IMR-90 (cell line): ENCODE measurements at regions not wholly inside any gene's neighbourhood (a gene's known extent, or its start where the extent isn't known, plus 50 kb on each side); places are given as distances from the start of the nearest gene placed in this dataset.

Source experiments
- ATAC-seq: fragments of 200-7000 bp; cut with Tn5 transposase; 2 replicates; pipeline ENCODE4 v1.9.1; 2020; ENCODE audit warnings: low read depth, mild to moderate bottlenecking, moderate library complexity
- BruUV-seq: library from RNA; stranded (reverse); fragments of 400-500 nt; replicated peaks from 2 replicates; lab custom pipeline; 2021; lab: Mats Ljungman, UMichigan
- CTCF ChIA-PET: fragments of 300-600 bp; formaldehyde crosslinking; extraction: SDS; loops from one replicate; lab custom pipeline; 2021; ENCODE audit warnings: antibody characterized with exemption; lab: Yijun Ruan, JAX
- POLR2A ChIA-PET: fragments of 300-600 bp; sonication (Branson Sonifier 250); formaldehyde crosslinking; loops from one replicate; lab custom pipeline; 2022; ENCODE audit warnings: antibody characterized with exemption; ENCODE audit not compliant: unreplicated experiment; lab: Charles Lee
- DNase-seq: peaks from one replicate; pipeline ENCODE4 v3.0.0; 2013
- H2AFZ ChIP-seq: replicated peaks from 2 replicates; pipeline ENCODE3; 2013; ENCODE audit warnings: low read length, mild to moderate bottlenecking; ENCODE audit not compliant: poor library complexity
- H2AK5ac ChIP-seq: 2 replicates; pipeline ENCODE4 v1.6.1; 2013; ENCODE audit warnings: low read depth, low read length, inconsistent platforms
- H2AK9ac ChIP-seq: replicated peaks from 2 replicates; pipeline ENCODE3; 2013; ENCODE audit warnings: mild to moderate bottlenecking, low read depth, low read length, moderate library complexity; ENCODE audit not compliant: poor library complexity
- H2BK120ac ChIP-seq: 2 replicates; pipeline ENCODE4 v1.6.1; 2013; ENCODE audit warnings: low read depth, low read length, inconsistent platforms
- H2BK15ac ChIP-seq: 3 replicates; pipeline ENCODE4 v1.6.1; 2013; ENCODE audit warnings: low read depth, low read length, inconsistent platforms
- H2BK20ac ChIP-seq: 2 replicates; pipeline ENCODE4 v1.6.1; 2013; ENCODE audit warnings: low read depth, mild to moderate bottlenecking, inconsistent platforms, low read length, moderate library complexity
- H2BK5ac ChIP-seq: 2 replicates; pipeline ENCODE4 v1.6.1; 2013; ENCODE audit warnings: mild to moderate bottlenecking, low read depth, low read length, inconsistent platforms; ENCODE audit not compliant: poor library complexity, severe bottlenecking
- H3K14ac ChIP-seq: replicated peaks from 2 replicates; pipeline ENCODE4 v1.6.1; 2013; ENCODE audit warnings: low read depth, low read length, inconsistent platforms
- H3K18ac ChIP-seq: 2 replicates; pipeline ENCODE4 v1.6.1; 2013; ENCODE audit warnings: low read depth, low read length, control low read depth
- H3K23ac ChIP-seq: 2 replicates; pipeline ENCODE4 v1.6.1; 2013; ENCODE audit warnings: low read depth, low read length, inconsistent platforms
- H3K27ac ChIP-seq: 2 replicates; pipeline ENCODE4 v1.5.1; 2013; ENCODE audit warnings: mild to moderate bottlenecking, control low read depth, low read length; ENCODE audit not compliant: insufficient read depth
- H3K27me3 ChIP-seq: 2 replicates; pipeline ENCODE4 v1.6.1; 2013; ENCODE audit warnings: low read length; ENCODE audit not compliant: control insufficient read depth, insufficient read depth
- H3K36me3 ChIP-seq: 2 replicates; pipeline ENCODE4 v1.6.1; 2013; ENCODE audit warnings: low read length, mixed read lengths; ENCODE audit not compliant: control insufficient read depth, insufficient read depth
- H3K4ac ChIP-seq: 2 replicates; pipeline ENCODE4 v1.6.1; 2013; ENCODE audit warnings: low read depth, low read length, inconsistent platforms
- H3K4me1 ChIP-seq: 2 replicates; pipeline ENCODE4 v1.6.1; 2013; ENCODE audit warnings: low read length, mixed read lengths; ENCODE audit not compliant: control insufficient read depth, insufficient read depth
- H3K4me2 ChIP-seq: 2 replicates; pipeline ENCODE4 v1.6.1; 2013; ENCODE audit warnings: low read depth, mild to moderate bottlenecking, control low read depth, low read length, moderate library complexity
- H3K4me3 ChIP-seq: 2 replicates; pipeline ENCODE4 v1.5.1; 2013; ENCODE audit warnings: low read depth, mild to moderate bottlenecking, control low read depth, low read length, moderate library complexity; ENCODE audit not compliant: insufficient read depth
- H3K56ac ChIP-seq: 2 replicates; pipeline ENCODE4 v1.6.1; 2013; ENCODE audit warnings: low read length, inconsistent platforms; ENCODE audit not compliant: insufficient read depth; ENCODE audit errors: extremely low read depth
- H3K79me1 ChIP-seq, 2 experiments: 2 replicates each; pipeline ENCODE4 v1.6.1; 2013; ENCODE audit warnings: low read length in 2 of 2, inconsistent platforms in 1 of 2, low read depth in 1 of 2
- H3K9ac ChIP-seq: 2 replicates; pipeline ENCODE4 v1.6.1; 2013; ENCODE audit warnings: low read depth, low read length, control low read depth
- H3K9me1 ChIP-seq: 2 replicates; pipeline ENCODE4 v1.6.1; 2013; ENCODE audit warnings: low read length, inconsistent platforms; ENCODE audit not compliant: insufficient read depth
- H3K9me3 ChIP-seq: 2 replicates; pipeline ENCODE4 v1.6.1; 2013; ENCODE audit warnings: low read length; ENCODE audit not compliant: control insufficient read depth, insufficient read depth
- H4K20me1 ChIP-seq: 2 replicates; pipeline ENCODE4 v1.6.1; 2013; ENCODE audit warnings: low read length, inconsistent platforms; ENCODE audit not compliant: insufficient read depth
- H4K5ac ChIP-seq: 2 replicates; pipeline ENCODE4 v1.6.1; 2013; ENCODE audit warnings: mild to moderate bottlenecking, low read depth, low read length, control low read depth
- H4K8ac ChIP-seq, 2 experiments: 2 replicates each; pipeline ENCODE4 v1.6.1; 2013; ENCODE audit warnings: low read depth in 2 of 2, low read length in 2 of 2, control low read depth in 1 of 2, inconsistent platforms in 1 of 2
- H4K91ac ChIP-seq: 2 replicates; pipeline ENCODE4 v1.6.1; 2013; ENCODE audit warnings: low read depth, low read length, inconsistent platforms; ENCODE audit not compliant: insufficient read depth
- BHLHE40 ChIP-seq: fragments of 150-350 bp; IDR thresholded peaks from 2 replicates; pipeline ENCODE4 v1.6.1; 2016; ENCODE audit warnings: mild to moderate bottlenecking, low read depth, low read length
- CEBPB ChIP-seq: IDR thresholded peaks from 2 replicates; pipeline ENCODE4 v1.6.1; 2012; ENCODE audit warnings: low read depth, low read length, improper control_type of control experiment
- CHD1 ChIP-seq: IDR thresholded peaks from 2 replicates; pipeline ENCODE4 v1.6.1; 2012; ENCODE audit warnings: low read depth, low read length, improper control_type of control experiment
- CTCF ChIP-seq: conservative IDR thresholded peaks from 2 replicates; pipeline ENCODE4 v1.5.1; 2012; ENCODE audit warnings: mild to moderate bottlenecking, low read depth, low read length, improper control_type of control experiment
- FOS ChIP-seq: fragments of 150-350 bp; IDR thresholded peaks from 2 replicates; pipeline ENCODE4 v1.6.1; 2016; ENCODE audit warnings: low read depth, low read length
- MAFK ChIP-seq: IDR thresholded peaks from 2 replicates; pipeline ENCODE4 v1.6.1; 2012; ENCODE audit warnings: low read depth, low read length, improper control_type of control experiment
- MAZ ChIP-seq: IDR thresholded peaks from 2 replicates; pipeline ENCODE4 v1.6.1; 2012; ENCODE audit warnings: low read depth, mild to moderate bottlenecking, low read length, improper control_type of control experiment, moderate library complexity, borderline replicate concordance
- MXI1 ChIP-seq: IDR thresholded peaks from 2 replicates; pipeline ENCODE4 v1.6.1; 2012; ENCODE audit warnings: low read depth, mild to moderate bottlenecking, low read length, moderate library complexity, borderline replicate concordance
- NFE2L2 ChIP-seq: fragments of 150-350 bp; IDR thresholded peaks from 2 replicates; pipeline ENCODE4 v1.6.1; 2016; ENCODE audit warnings: low read depth, mild to moderate bottlenecking, low read length
- POLR2A ChIP-seq: IDR thresholded peaks from 2 replicates; pipeline ENCODE4 v1.6.1; 2012; ENCODE audit warnings: mild to moderate bottlenecking, low read depth, low read length
- RAD21 ChIP-seq: IDR thresholded peaks from 2 replicates; pipeline ENCODE4 v1.6.1; 2012; ENCODE audit warnings: low read length, improper control_type of control experiment
- RCOR1 ChIP-seq: IDR thresholded peaks from 2 replicates; pipeline ENCODE4 v1.6.1; 2012; ENCODE audit warnings: mild to moderate bottlenecking, low read length, improper control_type of control experiment; ENCODE audit not compliant: insufficient replicate concordance
- RFX5 ChIP-seq: IDR thresholded peaks from 2 replicates; pipeline ENCODE4 v1.8.0; 2012; ENCODE audit warnings: low read depth, mild to moderate bottlenecking, low read length, moderate library complexity
- SMC3 ChIP-seq: fragments of 150-350 bp; IDR thresholded peaks from 2 replicates; pipeline ENCODE4 v1.6.1; 2016; ENCODE audit warnings: low read depth, mild to moderate bottlenecking, antibody characterized with exemption, low read length, moderate library complexity
- WGBS, 2 experiments: methylation state at CpG; one replicate each; pipeline versions ENCODE4 v1.1.5 to v1.1.7; 2013; ENCODE audit warnings: missing lambda C conversion rate in 2 of 2; ENCODE audit not compliant: insufficient read length in 1 of 2; ENCODE audit errors: extremely low coverage in 2 of 2; 5-methylcytosine and 5-hydroxymethylcytosine counted together
- dilution Hi-C: fragments of 300-500 bp; cut with HindIII; formaldehyde crosslinking; loops from one replicate; pipeline ENCODE4 v1.14.3; 2018; ENCODE audit warnings: low sequenced_read_pairs; ENCODE audit not compliant: unreplicated experiment
- in situ Hi-C: fragments of 300-500 bp; cut with MboI; formaldehyde crosslinking; loops from 3 replicates; pipeline ENCODE4 v1.14.3; 2019; ENCODE audit warnings: low sequenced_read_pairs, inconsistent platforms, mixed read lengths
- intact Hi-C: fragments of 100-400 bp; cut with micrococcal nuclease; formaldehyde crosslinking; loops from 2 replicates; pipeline ENCODE4 v1.10.0; 2022
- TF ChIP-seq, protein P1 (sequence below): fragments of 150-350 bp; IDR thresholded peaks from 2 replicates; pipeline ENCODE4 v1.6.1; 2016; ENCODE audit warnings: low read depth, mild to moderate bottlenecking, low read length, moderate library complexity, borderline replicate concordance
- TF ChIP-seq, protein P2 (sequence below): fragments of 150-350 bp; IDR thresholded peaks from 2 replicates; pipeline ENCODE4 v1.6.1; 2017; ENCODE audit warnings: mild to moderate bottlenecking, antibody characterized with exemption, low read length, low read depth

DNA sequence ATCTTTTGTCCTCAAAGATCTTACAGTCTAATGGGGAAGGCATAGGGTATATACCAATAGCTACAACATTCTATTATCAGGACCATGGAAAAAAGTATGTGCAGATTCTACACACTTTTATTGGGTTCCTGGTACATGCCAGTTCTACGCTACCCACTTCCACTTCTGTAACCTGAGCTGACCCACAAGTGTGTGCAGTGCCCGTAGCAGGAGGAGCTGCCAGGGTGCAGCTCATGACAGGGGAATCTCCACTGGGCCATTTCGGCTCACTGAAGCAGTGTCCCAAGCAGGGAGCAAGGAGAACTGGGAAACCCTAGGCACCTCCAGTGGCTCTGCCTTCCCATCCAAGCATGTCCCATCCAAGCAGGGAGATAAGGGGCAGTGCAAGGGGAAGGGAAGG is 60.4 kb downstream of the FOXI1 start:
- H2BK5ac ChIP-seq: no peak overlapping the region
- H3K9me1 ChIP-seq: no peaks in the 10 kb centered on the region
- no peaks in the 10 kb centered on the region for H3K36me3 ChIP-seq
- POLR2A ChIA-PET: no interaction called here
- H4K91ac ChIP-seq: no peak overlapping the region
- H3K4me1 ChIP-seq: no peaks in the 10 kb centered on the region
- no peak overlapping the region for H2BK20ac ChIP-seq
- no peaks in the 10 kb centered on the region; the same call in none of the 2 replicates for H3K27me3 ChIP-seq
- H4K5ac ChIP-seq: no peak overlapping the region
- H3K14ac ChIP-seq: no peak overlapping the region
- TF ChIP-seq NFE2L2 (no peak), MAFK (no peak), RCOR1 (no peak), RAD21 (no peak), SMC3 (no peak), RFX5 (no peak), CEBPB (no peak), BHLHE40 (no peak), MXI1 (no peak), CTCF (no peak), CHD1 (no peak), POLR2A (no peak), MAZ (no peak), FOS (no peak)
- TF ChIP-seq, protein P1, sequence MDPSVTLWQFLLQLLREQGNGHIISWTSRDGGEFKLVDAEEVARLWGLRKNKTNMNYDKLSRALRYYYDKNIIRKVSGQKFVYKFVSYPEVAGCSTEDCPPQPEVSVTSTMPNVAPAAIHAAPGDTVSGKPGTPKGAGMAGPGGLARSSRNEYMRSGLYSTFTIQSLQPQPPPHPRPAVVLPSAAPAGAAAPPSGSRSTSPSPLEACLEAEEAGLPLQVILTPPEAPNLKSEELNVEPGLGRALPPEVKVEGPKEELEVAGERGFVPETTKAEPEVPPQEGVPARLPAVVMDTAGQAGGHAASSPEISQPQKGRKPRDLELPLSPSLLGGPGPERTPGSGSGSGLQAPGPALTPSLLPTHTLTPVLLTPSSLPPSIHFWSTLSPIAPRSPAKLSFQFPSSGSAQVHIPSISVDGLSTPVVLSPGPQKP: no peak
- TF ChIP-seq, protein P2, sequence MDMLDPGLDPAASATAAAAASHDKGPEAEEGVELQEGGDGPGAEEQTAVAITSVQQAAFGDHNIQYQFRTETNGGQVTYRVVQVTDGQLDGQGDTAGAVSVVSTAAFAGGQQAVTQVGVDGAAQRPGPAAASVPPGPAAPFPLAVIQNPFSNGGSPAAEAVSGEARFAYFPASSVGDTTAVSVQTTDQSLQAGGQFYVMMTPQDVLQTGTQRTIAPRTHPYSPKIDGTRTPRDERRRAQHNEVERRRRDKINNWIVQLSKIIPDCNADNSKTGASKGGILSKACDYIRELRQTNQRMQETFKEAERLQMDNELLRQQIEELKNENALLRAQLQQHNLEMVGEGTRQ: no peak
- no peaks in the 10 kb centered on the region for H3K9me3 ChIP-seq
- CTCF ChIA-PET: no interaction called here
- H4K20me1 ChIP-seq: no peaks in the 10 kb centered on the region
- no peak overlapping the region for H3K27ac ChIP-seq
- no peak overlapping the region for H3K4me2 ChIP-seq
- BruUV-seq: no TSS peak
- H3K79me1 ChIP-seq: no peaks in the 10 kb centered on the region
- in situ Hi-C loops (no loop called here), intact Hi-C loops (no loop called here), dilution Hi-C loops (no loop called here)
- WGBS, 2 experiments: no CpG with 5 or more reads among the region's 3 CpGs
- no peak overlapping the region for H2AK5ac ChIP-seq
- H2BK15ac ChIP-seq: no peak overlapping the region
- H3K23ac ChIP-seq: no peak overlapping the region
- no peak overlapping the region for H3K4me3 ChIP-seq
- ATAC-seq (no peak), DNase-seq (no peak)
- H3K56ac ChIP-seq: no peak overlapping the region
- no peak overlapping the region for H2AFZ ChIP-seq
- no peak overlapping the region for H3K4ac ChIP-seq
- no peak overlapping the region for H3K18ac ChIP-seq
- no peak overlapping the region for H2BK120ac ChIP-seq
- no peak overlapping the region for H2AK9ac ChIP-seq
- H3K9ac ChIP-seq: no peak overlapping the region
- H4K8ac ChIP-seq: no peak overlapping the region
